G401 (cell line): ENCODE measurements at regions not wholly inside any gene's neighbourhood (a gene's known extent, or its start where the extent isn't known, plus 50 kb on each side); places are given as distances from the start of the nearest gene placed in this dataset.

Experiments used
- DNase-seq: peaks from one replicate; pipeline ENCODE4 v3.0.0-alpha.2; 2015; ENCODE audit warnings: low spot score
- in situ Hi-C: cut with HindIII; loops from 2 replicates; pipeline ENCODE4 v1.10.0; 2016; ENCODE audit warnings: low sequenced_read_pairs, mixed read lengths

GRCh38 chr5:91690921-91691320 is 307.8 kb upstream of the ARRDC3 start:
- in situ Hi-C loops, result no loop called here

GRCh38 chr5:91687430-91687829 is 304.3 kb upstream of the ARRDC3 start:
- no peak for DNase-seq
- in situ Hi-C loops, result no loop called here

More at GRCh38 chr5:91690921-91691320, 307.8 kb upstream of the ARRDC3 start:
- no peak for DNase-seq

GRCh38 chr5:91684625-91685024 is 301.5 kb upstream of the ARRDC3 start:
- no peak for DNase-seq
- in situ Hi-C loops, result no loop called here

- in situ Hi-C loops, result no loop called here
- DNase-seq, result no peak
These were observed 287.4 kb upstream of the ARRDC3 start for GRCh38 chr5:91670563-91670962.

- in situ Hi-C loops, result no loop called here
These were observed 287.0 kb upstream of the ARRDC3 start for GRCh38 chr5:91670122-91670521.

GRCh38 chr5:91668261-91668660 is 285.1 kb upstream of the ARRDC3 start:
- in situ Hi-C loops, result no loop called here
- DNase-seq, result no peak

More at GRCh38 chr5:91670122-91670521, 287.0 kb upstream of the ARRDC3 start:
- no peak for DNase-seq

- no peak for DNase-seq
- in situ Hi-C loops, result no loop called here
These were observed 269.6 kb upstream of the ARRDC3 start for GRCh38 chr5:91652678-91653077.

- DNase-seq, result no peak
- in situ Hi-C loops, result no loop called here
These were observed 268.6 kb upstream of the ARRDC3 start for GRCh38 chr5:91651704-91652103.

GRCh38 chr5:91645347-91645746 is 262.2 kb upstream of the ARRDC3 start:
- no peak for DNase-seq
- in situ Hi-C loops, result no loop called here

GRCh38 chr5:91643797-91644196 is 260.7 kb upstream of the ARRDC3 start:
- no peak for DNase-seq
- in situ Hi-C loops, result no loop called here

- no peak for DNase-seq
- in situ Hi-C loops, result no loop called here
These were observed 259.5 kb upstream of the ARRDC3 start for GRCh38 chr5:91642581-91642980.

GRCh38 chr5:91641730-91642350 is 258.7 kb upstream of the ARRDC3 start:
- in situ Hi-C loops, result no loop called here
- DNase-seq, result peak; percentile 45

GRCh38 chr5:91639744-91640143 is 256.6 kb upstream of the ARRDC3 start:
- in situ Hi-C loops, result no loop called here

GRCh38 chr5:91638010-91638409 is 254.9 kb upstream of the ARRDC3 start:
- DNase-seq, result no peak
- in situ Hi-C loops, result no loop called here

More at GRCh38 chr5:91639744-91640143, 256.6 kb upstream of the ARRDC3 start:
- DNase-seq, result no peak

GRCh38 chr5:91635950-91636734 is 253.0 kb upstream of the ARRDC3 start:
- in situ Hi-C loops, result no loop called here
- DNase-seq, result no peak

GRCh38 chr5:91632871-91633270 is 249.8 kb upstream of the ARRDC3 start:
- in situ Hi-C loops, result no loop called here
- DNase-seq, result no peak

- DNase-seq, result no peak
- in situ Hi-C loops, result no loop called here
These were observed 228.6 kb upstream of the ARRDC3 start for GRCh38 chr5:91611746-91612145.

- in situ Hi-C loops, result no loop called here
- DNase-seq, result no peak
These were observed 224.6 kb upstream of the ARRDC3 start for GRCh38 chr5:91607675-91608074.

GRCh38 chr5:91599863-91600262 is 216.7 kb upstream of the ARRDC3 start:
- DNase-seq, result no peak
- in situ Hi-C loops, result no loop called here

GRCh38 chr5:91598216-91598615 is 215.1 kb upstream of the ARRDC3 start:
- no peak for DNase-seq
- in situ Hi-C loops, result no loop called here

- no peak for DNase-seq
- in situ Hi-C loops, result no loop called here
These were observed 212.3 kb upstream of the ARRDC3 start for GRCh38 chr5:91595424-91595823.
